ENCODE measurements at regions not wholly inside any gene's neighbourhood (a gene's known extent, or its start where the extent isn't known, plus 50 kb on each side); places are given as distances from the start of the nearest gene placed in this dataset.

- H3K4me1 ChIP-seq (ENCODE audit: insufficient read depth): no peaks in the 10 kb centered on the region
- no peaks in the 10 kb centered on the region for H3K4me1 Mint-ChIP-seq
- no peak overlapping the region for H3K4me3 Mint-ChIP-seq
- H3K4me3 ChIP-seq: no peak overlapping the region
- H3K27ac Mint-ChIP-seq: no peak overlapping the region
- H3K36me3 Mint-ChIP-seq (ENCODE audit: low read depth): peaks cover 44% of the 10 kb centered on the region
- no peak for ATAC-seq
- no peak overlapping the region for H2AFZ ChIP-seq
- DNase-seq (ENCODE audit: low spot score): no peak
- no peaks in the 10 kb centered on the region for H3K27me3 ChIP-seq (ENCODE audit: insufficient read depth)
- no peaks in the 10 kb centered on the region; the same call in none of the 3 replicates for H3K9me3 Mint-ChIP-seq
- peaks cover 10% of the 10 kb centered on the region for H3K27me3 Mint-ChIP-seq (ENCODE audit: insufficient read depth, low read depth, poor library complexity)
- no peaks in the 10 kb centered on the region for H3K79me2 ChIP-seq (replicated peaks; ENCODE audit: insufficient read depth)
- no peak overlapping the region for H3K27ac ChIP-seq (ENCODE audit: low read depth)
- no peak overlapping the region for H3K4me2 ChIP-seq
- no peaks in the 10 kb centered on the region for H3F3A ChIP-seq (replicated peaks; ENCODE audit: low read depth)
- H3K36me3 ChIP-seq (ENCODE audit: insufficient read depth): 0 out of 2 replicates have a peak, but pooled peaks cover 4% of the 10 kb centered on the region
- H4K20me1 ChIP-seq (replicated peaks; ENCODE audit: insufficient read depth): no peaks in the 10 kb centered on the region
- H3K9me2 ChIP-seq (ENCODE audit: insufficient read depth): no peaks in the 10 kb centered on the region
- TF ChIP-seq POLR2AphosphoS5 (IDR thresholded peaks at IDR 0.05; ENCODE audit: low read depth) (no peak), ZNF114 (CRISPR knock-in tag; IDR thresholded peaks at IDR 0.05) (no peak), REST (IDR thresholded peaks at IDR 0.05; ENCODE audit: unreplicated experiment) (no peak), EZH2 (IDR thresholded peaks at IDR 0.05; ENCODE audit: low read depth, unreplicated experiment) (no peak), JUNB (IDR thresholded peaks at IDR 0.05; ENCODE audit: unreplicated experiment) (no peak), CREB1 (CRISPR knock-in tag; IDR thresholded peaks at IDR 0.05; ENCODE audit: low read depth) (no peak), CTCF (conservative IDR thresholded peaks at IDR 0.05; ENCODE audit: low read depth in 2 of 2) (no peak), ZNF462 (CRISPR knock-in tag; IDR thresholded peaks at IDR 0.05) (no peak), ETS1 (IDR thresholded peaks at IDR 0.05) (no peak), EZH2phosphoT487 (IDR thresholded peaks at IDR 0.05; ENCODE audit: unreplicated experiment) (no peak), ZNF331 (CRISPR knock-in tag; IDR thresholded peaks at IDR 0.05; ENCODE audit: low read depth) (no peak), NANOG (IDR thresholded peaks at IDR 0.05; ENCODE audit: borderline replicate concordance) (no peak), STAT1 (IDR thresholded peaks at IDR 0.05; ENCODE audit: unreplicated experiment) (no peak)
These were observed 597.2 kb downstream of the TYW1 start for GRCh38 chr7:67593794-67594193.
